Stomach (tissue), 8 donors: ENCODE measurements at regions not wholly inside any gene's neighbourhood (a gene's known extent, or its start where the extent isn't known, plus 50 kb on each side); places are given as distances from the start of the nearest gene placed in this dataset.

Source experiments
- DNase-seq, 2 donors: peaks; one replicate each; pipeline versions ENCODE4 v3.0.0 to v3.0.0-alpha.2; 2013 to 2019
- H3K27ac ChIP-seq, 5 donors: fragments of 200-600 bp in 4 of 5; sonication (generic) in 4 of 5; one replicate each; pipeline ENCODE4 v1.5.1; 2013 to 2019; ENCODE audit warnings: mild to moderate bottlenecking in 1 of 5, moderate library complexity in 1 of 5
- H3K27me3 ChIP-seq, 3 donors: fragments of 200-600 bp; sonication (generic); one replicate each; pipeline ENCODE4 v1.5.1; 2017 to 2019; ENCODE audit warnings: mixed run types in 1 of 3
- H3K36me3 ChIP-seq, 4 donors: fragments of 200-600 bp; sonication (generic); 1 replicate in 3 of 4; 2 replicates in 1 of 4; pipeline ENCODE4 v1.5.1; 2016 to 2019
- H3K4me1 ChIP-seq, 4 donors: fragments of 200-600 bp; sonication (generic); one replicate each; pipeline ENCODE4 v1.5.1; 2016 to 2019
- H3K4me3 ChIP-seq, 4 donors: fragments of 200-600 bp; sonication (generic) in 3 of 4; one replicate each; pipeline ENCODE4 v1.5.1; 2016 to 2019; ENCODE audit warnings: mild to moderate bottlenecking in 1 of 4
- H3K9me3 ChIP-seq, 4 donors: fragments of 200-600 bp; sonication (generic); one replicate each; pipeline ENCODE4 v1.5.1; 2016 to 2019
- CTCF ChIP-seq, 7 experiments: fragments of 450-650 bp in 4 of 7; fragments of 200-600 bp in 3 of 7; sonication (generic) in 3 of 7; IDR thresholded peaks; one replicate each; pipeline ENCODE4 v1.5.1; 2016 to 2019; ENCODE audit warnings: antibody characterized with exemption in 7 of 7, control low read depth in 2 of 7, mild to moderate bottlenecking in 1 of 7
- EP300 ChIP-seq: sonication (generic); formaldehyde crosslinking; IDR thresholded peaks from one replicate; pipeline ENCODE4 v1.6.1; 2017; ENCODE audit warnings: antibody characterized with exemption
- POLR2A ChIP-seq, 4 donors: fragments of 450-650 bp; IDR thresholded peaks; one replicate each; pipeline ENCODE4 v1.6.1; 2016; ENCODE audit warnings: antibody characterized with exemption in 4 of 4, control low read depth in 2 of 4, mild to moderate bottlenecking in 1 of 4, moderate library complexity in 1 of 4
- POLR2AphosphoS5 ChIP-seq, 3 donors: sonication (generic); formaldehyde crosslinking; IDR thresholded peaks; one replicate each; pipeline ENCODE4 v1.6.1; 2016; ENCODE audit warnings: antibody characterized with exemption in 3 of 3
- WGBS, 5 donors: extraction: QIAGEN DNeasy Blood & Tissue Kit in 3 of 5; methylation state at CpG; one replicate each; pipeline versions ENCODE4 v1.1.5 to v1.1.7; 2013 to 2018; 5-methylcytosine and 5-hydroxymethylcytosine counted together
- intact Hi-C: fragments of 100-400 bp; cut with DNase I; formaldehyde crosslinking; loops from one replicate; pipeline ENCODE4 v1.15.1; 2023; ENCODE audit warnings: low total_unique reads
- donor health status: healthy with polysubstance abuse.
- donor health status: Bipolar disorder and iron deficiency.
- donor health status: healthy.

GRCh38 chr10:85105614-85106255 is 777.3 kb downstream of the CCSER2 start:
- intact Hi-C loops = no loop called here
- Histone ChIP-seq H3K27ac (no peak overlapping the region), H3K36me3 (no peaks in the 10 kb centered on the region)

GRCh38 chr10:85111271-85111670 is 782.9 kb downstream of the CCSER2 start:
- H3K9me3 ChIP-seq = no peaks in the 10 kb centered on the region
- 29 to 60% (median 41%) methylated on average over 1 of the region's 1 CpG for WGBS, 5 donors
- no peak for DNase-seq
- H3K27me3 ChIP-seq = no peaks in the 10 kb centered on the region
- H3K4me3 ChIP-seq = no peak overlapping the region
- intact Hi-C loops = no loop called here
- TF ChIP-seq CTCF (IDR thresholded peaks at IDR 0.05) = no peak
- TF ChIP-seq POLR2AphosphoS5 (IDR thresholded peaks at IDR 0.05) = no peak
- TF ChIP-seq POLR2A (IDR thresholded peaks at IDR 0.05) = no peak
- TF ChIP-seq EP300 = no peak
- no peaks in the 10 kb centered on the region for H3K4me1 ChIP-seq
- no peak overlapping the region for H3K27ac ChIP-seq
- no peaks in the 10 kb centered on the region for H3K36me3 ChIP-seq

More at GRCh38 chr10:85105614-85106255, 777.3 kb downstream of the CCSER2 start:
- TF ChIP-seq EP300 (no peak), POLR2AphosphoS5 (IDR thresholded peaks at IDR 0.05) (no peak)
- peak in 1 of 2 donors; percentile 14 for DNase-seq
- Histone ChIP-seq H3K27me3 (no peaks in the 10 kb centered on the region), H3K9me3 (no peaks in the 10 kb centered on the region), H3K4me3 (no peak overlapping the region), H3K4me1 (no peaks in the 10 kb centered on the region)
- WGBS, 5 donors = 34 to 60% (median 58%) methylated on average over 4 of the region's 4 CpGs

- WGBS, 5 donors = 42 to 67% (median 55%) methylated on average over 3 of the region's 3 CpGs
- Histone ChIP-seq H3K36me3 (no peaks in the 10 kb centered on the region), H3K27me3 (no peaks in the 10 kb centered on the region), H3K27ac (no peak overlapping the region), H3K9me3 (peaks cover 0 to 8% (median 0%) of the 10 kb centered on the region in 4 donors), H3K4me3 (no peak overlapping the region), H3K4me1 (no peaks in the 10 kb centered on the region)
- TF ChIP-seq EP300 = no peak
- no peak for TF ChIP-seq POLR2AphosphoS5 (IDR thresholded peaks at IDR 0.05)
- TF ChIP-seq CTCF (IDR thresholded peaks at IDR 0.05) = no peak
- DNase-seq = no peak
- intact Hi-C loops = no loop called here
Measured at GRCh38 chr10:85124603-85125051, 796.2 kb downstream of the CCSER2 start.

- peak in 1 of 2 donors; percentile 13 for DNase-seq
- TF ChIP-seq EP300 (no peak), CTCF (IDR thresholded peaks at IDR 0.05) (no peak), POLR2AphosphoS5 (IDR thresholded peaks at IDR 0.05) (no peak), POLR2A (IDR thresholded peaks at IDR 0.05) (no peak)
- Histone ChIP-seq H3K4me3 (no peak overlapping the region), H3K27ac (no peak overlapping the region), H3K27me3 (no peaks in the 10 kb centered on the region), H3K4me1 (no peaks in the 10 kb centered on the region), H3K9me3 (no peaks in the 10 kb centered on the region), H3K36me3 (no peaks in the 10 kb centered on the region)
- 62 to 71% (median 68%) methylated on average over 5 of the region's 5 CpGs for WGBS, 5 donors
- intact Hi-C loops = no loop called here
Measured at GRCh38 chr10:85137253-85137652, 808.9 kb downstream of the CCSER2 start.

- 76 to 89% (median 89%) methylated on average over 5 of the region's 5 CpGs for WGBS, 5 donors
- Histone ChIP-seq H3K36me3 (no peaks in the 10 kb centered on the region), H3K9me3 (no peaks in the 10 kb centered on the region), H3K4me1 (no peaks in the 10 kb centered on the region), H3K4me3 (no peak overlapping the region), H3K27me3 (no peaks in the 10 kb centered on the region), H3K27ac (no peak overlapping the region)
- TF ChIP-seq EP300 (no peak), POLR2AphosphoS5 (IDR thresholded peaks at IDR 0.05) (no peak), CTCF (IDR thresholded peaks at IDR 0.05) (no peak), POLR2A (IDR thresholded peaks at IDR 0.05) (no peak)
- DNase-seq = no peak
- intact Hi-C loops = no loop called here
Measured at GRCh38 chr10:85138046-85138445, 809.7 kb downstream of the CCSER2 start.
